Lower leg skin (tissue), 3 donors: ENCODE measurements at regions not wholly inside any gene's neighbourhood (a gene's known extent, or its start where the extent isn't known, plus 50 kb on each side); places are given as distances from the start of the nearest gene placed in this dataset.

Experiments used
- CTCF ChIP-seq, 3 donors: fragments of 450-650 bp; IDR thresholded peaks; one replicate each; pipeline ENCODE4 v1.5.1; 2016; ENCODE audit warnings: antibody characterized with exemption in 3 of 3, mild to moderate bottlenecking in 3 of 3, moderate library complexity in 2 of 3
- POLR2A ChIP-seq, 2 donors: fragments of 450-650 bp; IDR thresholded peaks; one replicate each; pipeline ENCODE4 v1.6.1; 2016 to 2017; ENCODE audit warnings: antibody characterized with exemption in 2 of 2, mild to moderate bottlenecking in 1 of 2, moderate library complexity in 1 of 2

- TF ChIP-seq CTCF (IDR thresholded peaks at IDR 0.05) (no peak), POLR2A (IDR thresholded peaks at IDR 0.05) (no peak)
These were observed 1137.4 kb downstream of the TBC1D22A start for GRCh38 chr22:47899894-47900293.
